ENCODE measurements at regions not wholly inside any gene's neighbourhood (a gene's known extent, or its start where the extent isn't known, plus 50 kb on each side); places are given as distances from the start of the nearest gene placed in this dataset.
"Not testable (repeated sequence)": the region's sequence is repeated elsewhere in the genome, so short reads cannot be mapped to it uniquely, and the experiment has no call there.

- DNase-seq: no peak
Measured at GRCh38 chr3:140871022-140871421, 70.6 kb upstream of the SLC25A36 start.

- DNase-seq: not testable (repeated sequence)
Measured at GRCh38 chr3:140872165-140872564, 69.5 kb upstream of the SLC25A36 start.

GRCh38 chr3:140883428-140884040 is 58.1 kb upstream of the SLC25A36 start:
- DNase-seq: no peak

GRCh38 chr3:140885697-140886096 is 55.9 kb upstream of the SLC25A36 start:
- DNase-seq: not testable (repeated sequence)
